ENCODE measurements at regions not wholly inside any gene's neighbourhood (a gene's known extent, or its start where the extent isn't known, plus 50 kb on each side); places are given as distances from the start of the nearest gene placed in this dataset.

- Histone ChIP-seq H3K4me3 (no peak overlapping the region), H3K36me3 (no peaks in the 10 kb centered on the region), H3K4me1 (no peaks in the 10 kb centered on the region), H3K27me3 (no peaks in the 10 kb centered on the region), H3K27ac (no peak overlapping the region), H3K9me3 (no peaks in the 10 kb centered on the region)
- no peak for DNase-seq (ENCODE audit: low spot score in 2 of 2)
- intact Hi-C loops (cut with DNase I), result no loop called here
- no peak for TF ChIP-seq CTCF (IDR thresholded peaks at IDR 0.05)
Observed at GRCh38 chr10:33536508-33536907, 202.0 kb upstream of the NRP1 start.

GRCh38 chr10:33535866-33536265 is 201.4 kb upstream of the NRP1 start:
- H3K27ac ChIP-seq, result no peak overlapping the region
- no peak overlapping the region for H3K4me3 ChIP-seq
- intact Hi-C loops (cut with DNase I), result no loop called here
- TF ChIP-seq CTCF (IDR thresholded peaks at IDR 0.05), result no peak
- H3K4me1 ChIP-seq, result no peaks in the 10 kb centered on the region
- no peaks in the 10 kb centered on the region for H3K36me3 ChIP-seq
- H3K27me3 ChIP-seq, result no peaks in the 10 kb centered on the region
- no peak for DNase-seq (ENCODE audit: low spot score in 2 of 2)
- H3K9me3 ChIP-seq, result no peaks in the 10 kb centered on the region

GRCh38 chr10:33534416-33534815 is 199.9 kb upstream of the NRP1 start:
- intact Hi-C loops (cut with DNase I), result no loop called here
- TF ChIP-seq CTCF (IDR thresholded peaks at IDR 0.05), result no peak
- no peak overlapping the region for H3K4me3 ChIP-seq
- peaks cover 0 to 7% of the 10 kb centered on the region in 2 donors for H3K9me3 ChIP-seq
- no peak overlapping the region for H3K27ac ChIP-seq
- H3K36me3 ChIP-seq, result no peaks in the 10 kb centered on the region
- no peaks in the 10 kb centered on the region for H3K27me3 ChIP-seq
- DNase-seq (ENCODE audit: low spot score in 2 of 2), result no peak
- H3K4me1 ChIP-seq, result no peaks in the 10 kb centered on the region

- Histone ChIP-seq H3K36me3 (no peaks in the 10 kb centered on the region), H3K9me3 (peaks cover 0 to 7% of the 10 kb centered on the region in 2 donors), H3K4me1 (no peaks in the 10 kb centered on the region), H3K27ac (no peak overlapping the region), H3K27me3 (no peaks in the 10 kb centered on the region), H3K4me3 (no peak overlapping the region)
- intact Hi-C loops (cut with DNase I), result no loop called here
- no peak for DNase-seq (ENCODE audit: low spot score in 2 of 2)
- TF ChIP-seq CTCF (IDR thresholded peaks at IDR 0.05), result no peak
Observed at GRCh38 chr10:33533612-33534011, 199.1 kb upstream of the NRP1 start.

GRCh38 chr10:33532901-33533300 is 198.4 kb upstream of the NRP1 start:
- Histone ChIP-seq H3K27me3 (no peaks in the 10 kb centered on the region), H3K36me3 (no peaks in the 10 kb centered on the region), H3K4me1 (no peaks in the 10 kb centered on the region), H3K4me3 (no peak overlapping the region), H3K27ac (no peak overlapping the region), H3K9me3 (peaks cover 0 to 7% of the 10 kb centered on the region in 2 donors)
- no peak for TF ChIP-seq CTCF (IDR thresholded peaks at IDR 0.05)
- no peak for DNase-seq (ENCODE audit: low spot score in 2 of 2)
- intact Hi-C loops (cut with DNase I), result no loop called here

GRCh38 chr10:33529234-33529633 is 194.8 kb upstream of the NRP1 start:
- H3K4me3 ChIP-seq, result no peak overlapping the region
- H3K36me3 ChIP-seq, result no peaks in the 10 kb centered on the region
- peaks cover 0 to 3% of the 10 kb centered on the region in 2 donors for H3K4me1 ChIP-seq
- H3K9me3 ChIP-seq, result peaks cover 0 to 13% of the 10 kb centered on the region in 2 donors
- no peak for DNase-seq (ENCODE audit: low spot score in 2 of 2)
- H3K27ac ChIP-seq, result no peak overlapping the region
- intact Hi-C loops (cut with DNase I), result no loop called here
- H3K27me3 ChIP-seq, result no peaks in the 10 kb centered on the region
- no peak for TF ChIP-seq CTCF (IDR thresholded peaks at IDR 0.05)

Measured in ascending aorta (tissue), 2 donors.